HG03103 (cell line): ENCODE measurements at regions not wholly inside any gene's neighbourhood (a gene's known extent, or its start where the extent isn't known, plus 50 kb on each side); places are given as distances from the start of the nearest gene placed in this dataset.
A peak's percentile ranks its signal among the peaks of the same experiment; 100 is the strongest.
"Not testable (repeated sequence)": the region's sequence is repeated elsewhere in the genome, so short reads cannot be mapped to it uniquely, and the experiment has no call there.

Experiments used
- ATAC-seq: cut with Tn5 transposase; IDR thresholded peaks from one replicate; pipeline ENCODE4 v1.9.1; 2021; ENCODE audit warnings: low read depth; ENCODE audit not compliant: unreplicated experiment

DNA sequence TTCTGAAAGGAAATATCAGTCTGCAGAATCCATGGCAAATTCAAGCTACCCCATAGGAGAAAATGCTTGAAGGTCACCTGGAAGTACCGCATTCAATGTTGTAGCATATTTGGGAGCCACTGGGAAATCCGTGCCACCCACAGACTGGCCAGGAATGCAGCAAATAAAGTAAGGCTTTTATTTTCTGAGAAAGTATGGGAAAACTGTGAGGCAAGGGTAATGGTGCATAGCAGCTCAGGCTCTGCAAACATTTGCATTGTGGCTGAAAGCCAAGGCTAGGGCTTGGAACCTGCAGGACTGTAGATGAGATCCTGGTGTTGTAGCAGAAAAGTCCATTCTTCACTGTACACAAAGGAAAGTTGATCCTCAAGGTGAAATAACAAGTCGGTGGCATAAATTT lies 450.9 kb upstream of the NR3C2 start:
- no peak for ATAC-seq

DNA sequence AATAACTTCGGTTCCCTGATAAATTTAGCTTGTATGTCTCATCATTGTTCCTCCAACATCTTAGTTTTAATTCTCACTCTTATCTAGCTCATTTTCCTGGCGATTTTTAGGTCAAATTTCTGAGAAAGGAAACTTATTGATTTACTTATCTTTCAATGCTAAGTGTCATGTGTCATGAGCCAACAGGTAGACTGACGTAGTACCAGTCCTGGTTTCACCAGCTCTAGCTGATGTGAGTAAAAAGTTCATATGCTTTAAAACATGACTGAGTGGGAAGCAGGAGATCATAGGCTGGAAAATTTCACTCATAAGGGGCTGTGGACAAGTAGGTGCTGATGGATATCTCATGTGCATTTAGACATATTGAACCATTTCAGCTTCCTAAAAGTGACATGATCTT lies 441.7 kb upstream of the NR3C2 start:
- no peak for ATAC-seq

DNA sequence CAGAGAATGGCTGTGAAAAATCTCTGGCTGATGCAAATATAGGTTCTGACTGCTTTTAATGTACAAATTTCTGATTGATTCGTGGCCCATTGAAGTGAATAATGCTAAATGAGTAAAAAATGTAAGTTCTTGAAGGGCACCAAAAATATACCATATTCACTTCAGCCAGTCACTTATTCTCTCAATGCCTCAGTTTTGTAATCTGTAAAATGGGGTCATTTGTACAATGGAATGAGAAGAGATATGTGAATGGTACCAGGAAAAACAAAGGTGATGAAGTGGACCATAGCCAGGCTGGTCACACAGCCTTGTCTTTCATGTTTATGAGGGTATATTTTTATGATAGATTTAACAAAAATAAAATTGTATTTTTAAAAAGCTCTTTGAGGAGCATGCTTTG lies 441.2 kb upstream of the NR3C2 start:
- ATAC-seq: no peak

DNA sequence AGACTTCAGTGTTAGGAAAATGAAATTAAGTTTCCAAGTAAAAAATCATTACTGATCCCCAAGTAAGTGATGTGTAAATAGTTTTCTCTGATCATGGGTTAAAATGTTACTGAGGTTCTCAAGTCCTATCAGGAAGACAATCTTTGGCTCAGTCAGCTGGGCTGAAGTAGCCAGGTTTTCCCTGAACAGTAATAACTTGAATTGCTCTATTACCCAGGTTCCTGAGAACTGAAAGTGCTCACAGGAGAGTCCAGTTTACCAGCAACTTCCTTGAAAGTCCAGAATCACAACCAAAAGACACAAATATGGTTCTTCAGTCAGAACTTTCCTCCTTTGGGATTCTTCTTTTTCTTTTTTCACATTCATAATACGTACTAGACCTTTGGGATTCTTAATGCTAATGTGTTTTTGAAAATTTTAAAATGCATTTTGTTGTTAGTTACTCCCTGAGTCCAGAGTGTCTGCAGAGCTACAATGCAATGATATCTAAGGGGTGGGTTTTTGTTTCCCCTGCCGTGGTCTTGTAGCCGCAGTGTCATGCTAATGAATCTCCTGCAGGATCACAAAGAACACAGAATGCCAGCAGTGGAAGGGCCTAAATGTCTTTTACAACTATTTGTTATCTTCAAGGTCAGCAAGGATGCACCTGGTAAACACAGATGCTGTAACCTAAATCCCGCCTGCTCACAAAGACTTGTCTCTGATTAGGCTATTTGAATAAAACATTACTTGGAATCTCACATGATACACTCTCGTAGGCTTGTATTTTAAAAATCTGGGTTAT lies 439.8 kb upstream of the NR3C2 start:
- no peak for ATAC-seq

DNA sequence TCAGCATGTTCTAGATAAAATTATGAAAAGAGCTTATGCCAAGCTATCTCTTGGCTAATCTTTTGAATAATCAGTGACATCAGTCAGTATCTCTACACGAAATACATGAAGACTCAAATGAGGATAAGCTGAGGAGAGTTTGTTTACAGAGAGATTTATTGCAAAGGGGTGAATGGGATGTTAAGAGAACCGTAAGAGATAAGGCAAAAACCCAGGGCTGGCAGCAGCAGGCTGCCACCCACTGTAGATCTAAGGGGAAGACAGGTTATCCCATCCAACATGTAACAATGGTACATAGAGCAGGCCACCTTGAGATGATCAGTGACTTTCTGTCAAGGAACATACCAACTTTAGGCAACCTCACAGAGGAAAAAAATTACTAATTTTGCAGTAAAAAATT lies 432.1 kb upstream of the NR3C2 start:
- ATAC-seq: no peak

DNA sequence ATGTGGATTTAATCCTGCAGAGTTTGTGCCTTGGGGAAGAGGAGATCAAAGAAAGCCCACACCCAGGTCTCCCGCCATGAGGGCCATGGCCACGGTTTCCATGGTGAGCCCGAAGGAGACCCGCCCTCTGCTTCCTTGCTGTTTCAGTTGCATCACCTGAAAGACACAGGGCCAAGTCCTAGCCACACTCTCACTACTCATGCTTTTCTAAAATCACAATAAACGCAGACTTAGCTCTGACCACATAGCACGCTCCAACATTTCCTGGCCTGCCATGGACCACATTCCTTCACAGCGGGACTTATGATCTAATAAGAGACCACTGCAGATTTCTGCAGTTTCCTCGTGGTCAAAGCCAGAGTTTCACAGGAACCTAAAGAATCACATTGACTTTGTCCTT lies 426.0 kb upstream of the NR3C2 start:
- ATAC-seq: no peak

DNA sequence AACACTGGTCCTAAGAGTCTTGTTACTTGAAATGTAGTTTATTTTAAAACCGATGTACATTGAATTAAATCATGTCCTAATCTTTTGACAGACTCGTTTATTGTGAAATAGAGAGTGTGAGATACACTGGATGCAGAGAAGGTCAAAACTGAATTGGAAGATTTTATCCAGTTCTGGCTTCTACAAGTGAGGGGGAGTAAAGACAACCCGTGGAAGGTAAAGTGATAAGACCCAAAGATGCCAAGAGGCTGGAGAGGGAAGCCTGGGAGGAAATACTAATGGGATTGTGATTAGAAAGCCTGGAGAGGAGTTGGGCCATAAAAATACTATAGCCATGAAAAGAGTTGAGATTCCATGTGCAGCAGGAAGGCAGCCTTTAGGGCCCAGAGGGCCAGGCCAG lies 424.5 kb upstream of the NR3C2 start:
- ATAC-seq: no peak

DNA sequence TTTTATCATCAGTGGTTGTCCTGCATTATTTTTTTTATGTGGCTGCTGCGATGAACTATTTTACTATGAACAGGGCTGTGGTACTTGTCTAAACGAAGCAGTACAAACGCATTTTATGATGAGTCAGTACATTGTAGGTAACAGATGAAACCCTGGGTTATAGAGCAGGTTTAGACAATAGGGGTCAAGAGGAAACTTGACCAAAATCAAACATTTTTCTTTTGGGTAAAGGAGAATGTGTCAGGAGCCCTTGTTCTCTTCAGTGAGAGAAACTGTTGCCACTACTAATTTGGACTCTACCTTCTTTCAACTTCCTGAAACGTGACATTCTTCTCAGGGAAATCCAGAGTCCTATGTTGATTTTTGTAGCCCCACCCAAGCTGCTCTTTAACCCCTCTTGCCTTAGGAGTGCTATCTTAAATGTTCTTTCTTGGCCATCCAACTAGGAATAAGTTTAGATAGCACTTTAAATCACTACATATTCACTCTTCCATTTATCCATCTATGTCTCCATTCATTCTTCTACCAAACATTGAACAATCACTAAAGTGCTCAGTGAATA lies 415.8 kb upstream of the NR3C2 start:
- no peak for ATAC-seq

DNA sequence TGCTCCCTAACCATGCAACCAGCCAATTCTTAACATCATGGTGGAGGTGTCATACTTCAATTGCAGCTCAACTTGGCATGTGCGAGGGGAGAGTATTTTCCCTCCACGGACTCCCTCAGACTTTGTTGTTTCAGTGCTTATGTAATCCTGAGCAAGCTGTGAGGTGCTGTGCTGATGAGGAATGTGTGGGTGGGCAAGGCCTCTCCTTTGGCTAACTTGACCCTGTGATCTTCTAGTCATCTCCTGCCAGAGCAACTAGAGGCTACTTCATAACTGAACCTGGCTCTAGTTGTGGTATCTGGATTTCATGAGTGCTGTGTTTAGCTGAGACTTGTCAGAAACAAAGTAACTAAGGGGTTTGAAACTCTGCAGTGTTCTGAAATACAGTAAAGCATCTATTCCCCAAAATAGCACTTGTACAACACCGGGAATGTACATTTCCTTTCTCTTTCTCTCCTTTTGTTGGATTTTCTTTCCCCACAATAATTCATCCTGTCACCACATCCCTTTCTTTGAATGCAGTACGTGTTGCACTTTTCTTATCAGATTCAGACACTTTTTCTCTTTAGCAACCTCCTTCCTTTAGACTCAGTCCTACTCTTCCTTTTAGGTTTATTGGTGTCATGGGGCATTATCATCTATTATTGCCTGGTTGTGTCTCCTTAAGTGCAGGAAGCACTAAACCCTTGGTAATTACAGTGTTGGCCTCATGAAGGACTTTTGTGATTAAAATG lies 415.2 kb upstream of the NR3C2 start:
- ATAC-seq: no peak

DNA sequence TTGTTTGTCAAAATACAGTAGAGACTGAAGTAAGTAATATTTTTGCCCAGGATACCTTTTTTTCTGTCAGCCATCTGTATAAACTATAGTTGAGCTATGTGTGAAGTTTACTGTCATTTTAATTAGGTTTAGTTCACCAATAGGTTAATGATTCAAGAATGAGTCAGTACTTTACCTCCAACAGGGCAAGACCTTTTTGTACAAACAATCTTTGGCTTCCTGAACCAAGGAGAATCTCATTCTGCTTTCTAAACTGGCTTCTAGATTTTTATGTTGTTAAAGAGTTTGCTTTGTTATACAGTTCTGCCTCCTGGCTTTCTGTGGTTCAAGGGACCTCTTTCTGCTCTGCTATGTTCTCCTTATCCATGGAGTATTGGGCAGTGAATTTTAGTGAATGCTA lies 412.0 kb upstream of the NR3C2 start:
- ATAC-seq: no peak

DNA sequence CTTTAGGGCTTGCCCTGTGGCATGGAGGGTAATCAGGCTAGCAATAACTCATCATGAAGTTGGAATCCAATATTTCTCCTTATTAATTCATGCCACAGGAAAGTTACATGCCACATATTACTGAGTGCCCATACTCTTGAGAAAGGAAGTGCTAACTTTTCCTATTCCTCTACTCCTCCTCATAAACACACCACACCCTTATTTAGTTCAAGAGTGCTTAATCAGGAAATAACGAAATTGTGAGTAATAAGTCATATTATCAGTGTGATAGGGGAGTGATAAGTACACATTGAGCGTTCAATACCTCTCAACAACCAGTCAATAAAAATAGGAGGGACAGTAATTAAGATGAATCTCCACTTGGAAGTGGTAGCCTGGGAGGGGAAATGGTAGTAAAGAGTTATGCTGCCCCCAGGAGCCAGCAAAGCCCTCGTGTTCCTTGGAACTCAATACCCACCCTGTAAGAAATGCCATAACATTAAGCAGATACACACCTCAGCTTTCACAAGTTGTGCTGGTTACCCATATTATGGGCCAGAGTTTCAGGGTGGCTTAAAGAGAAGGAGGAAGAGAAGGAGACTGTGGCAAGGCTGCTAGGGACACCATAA lies 410.0 kb upstream of the NR3C2 start:
- ATAC-seq: no peak

DNA sequence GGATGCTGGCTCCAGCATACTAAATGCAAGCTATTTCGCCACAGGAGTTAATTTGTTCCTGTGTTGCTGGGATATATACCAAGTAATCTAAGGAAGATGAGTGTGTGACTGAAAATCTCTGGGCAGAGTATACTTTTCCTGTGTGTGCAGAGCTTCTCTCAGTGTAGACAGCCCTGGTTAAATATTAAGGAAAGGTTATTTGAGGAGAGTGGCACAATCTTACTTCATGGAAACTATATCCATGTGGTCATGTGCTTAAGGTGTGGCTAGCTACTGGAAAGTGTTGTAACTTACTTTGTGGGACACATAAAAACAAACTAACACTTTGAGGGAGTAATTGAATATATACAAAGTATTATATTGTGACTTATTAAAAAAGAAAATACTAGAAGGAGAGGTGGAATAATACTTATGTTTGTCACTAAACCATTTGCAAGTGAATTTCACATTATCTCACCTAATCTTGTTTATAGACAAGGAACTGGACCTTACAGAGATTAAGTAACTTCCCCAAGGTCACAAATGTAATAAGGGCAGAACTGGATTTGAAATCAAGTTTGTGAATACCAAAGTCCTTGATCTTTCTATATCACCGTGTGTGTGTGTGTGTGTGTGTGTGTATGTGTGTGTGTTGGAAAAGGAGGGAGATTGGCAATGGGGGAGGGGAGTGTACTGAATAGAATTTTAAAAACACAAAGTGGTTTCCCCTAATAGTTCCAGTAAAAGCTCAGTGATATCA lies 408.2 kb upstream of the NR3C2 start:
- ATAC-seq: no peak

DNA sequence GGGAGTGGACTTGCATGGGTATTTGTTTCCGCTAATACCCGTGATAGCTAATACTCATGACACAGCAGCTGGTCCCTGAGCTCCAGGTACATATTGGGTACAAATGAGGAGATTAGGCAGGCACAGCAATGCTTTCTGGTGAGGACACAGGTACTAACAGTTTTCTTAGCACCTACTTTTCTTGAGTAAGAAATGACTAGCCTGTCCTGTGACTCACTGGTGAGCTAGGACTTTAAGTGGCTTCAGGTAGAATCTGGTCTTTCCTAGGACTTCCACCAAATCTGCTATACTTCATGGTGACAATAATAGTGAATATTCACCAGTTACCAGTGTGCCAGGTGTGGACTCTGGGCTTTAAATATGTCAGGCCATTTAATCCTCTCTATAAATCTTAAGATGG lies 407.4 kb upstream of the NR3C2 start:
- no peak for ATAC-seq

DNA sequence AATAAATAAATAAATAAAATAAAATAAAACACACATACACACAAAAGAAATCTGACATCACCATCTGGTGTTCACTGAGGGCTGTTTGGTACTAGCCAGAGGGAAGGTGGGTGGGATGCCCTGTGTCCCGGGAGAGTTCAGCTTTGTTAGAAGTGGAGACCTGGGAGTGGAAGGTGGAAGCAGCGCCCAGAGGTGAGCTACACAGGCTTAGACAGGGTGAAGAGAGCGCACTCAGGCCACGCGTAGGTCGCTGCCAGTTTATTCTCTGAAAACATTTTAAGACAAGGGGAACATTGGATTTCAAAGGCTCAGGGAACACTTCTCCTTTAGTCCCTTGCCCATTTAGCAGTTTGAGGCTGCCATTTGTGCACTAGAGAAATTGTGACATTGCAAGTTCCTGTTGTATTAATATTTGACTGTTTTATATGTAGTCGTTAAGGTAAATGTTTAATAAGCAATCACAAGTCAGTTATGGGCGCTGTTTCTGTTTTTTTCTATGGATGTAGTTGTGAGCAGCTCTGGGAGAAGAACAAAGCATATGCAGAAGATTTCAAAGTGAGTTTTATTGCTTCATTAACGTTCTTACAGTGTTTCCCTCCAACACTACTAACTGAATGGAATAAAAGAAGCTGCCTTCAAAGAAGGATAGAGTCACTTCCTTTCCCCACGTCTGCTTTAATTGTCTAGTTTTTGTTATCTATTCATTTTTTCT lies 405.5 kb upstream of the NR3C2 start:
- no peak for ATAC-seq

DNA sequence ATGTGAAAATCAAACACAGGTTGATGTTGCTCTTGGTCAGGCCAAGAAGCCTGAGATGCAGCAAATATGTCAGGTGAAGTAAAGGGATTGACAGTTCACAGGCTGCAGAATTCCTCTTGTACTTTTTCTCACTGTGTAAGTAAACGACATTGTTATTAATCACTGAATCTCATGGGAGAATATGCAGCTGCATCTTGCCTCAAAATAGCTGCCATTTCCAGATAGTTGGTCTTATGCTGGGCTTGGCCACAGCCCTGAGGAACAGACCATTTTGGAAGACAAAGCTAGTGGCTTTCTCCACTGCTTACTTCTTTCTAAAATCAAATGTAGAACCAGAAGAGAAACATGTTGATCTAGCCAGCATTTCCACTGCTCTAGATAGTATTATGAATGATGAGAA lies 403.4 kb upstream of the NR3C2 start:
- ATAC-seq: no peak

DNA sequence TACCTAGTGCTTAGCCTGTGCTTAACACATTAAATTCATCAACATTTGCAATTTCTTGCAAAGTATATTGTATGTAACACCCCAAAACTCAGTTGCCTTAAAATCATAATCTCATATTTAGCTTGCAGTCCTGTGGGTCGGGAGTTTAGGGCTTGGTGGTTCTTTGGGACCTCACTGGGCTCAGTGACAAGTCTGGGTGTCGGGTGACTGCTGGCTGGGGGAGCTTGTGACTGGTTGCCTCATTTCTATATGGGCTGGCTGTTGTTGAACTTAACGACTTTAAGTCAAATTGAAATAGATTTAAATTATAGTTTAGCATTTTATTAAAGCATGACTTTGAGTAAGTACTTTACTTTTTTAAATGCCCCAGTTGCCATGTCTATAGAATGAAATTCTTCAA lies 401.4 kb upstream of the NR3C2 start:
- ATAC-seq: no peak

DNA sequence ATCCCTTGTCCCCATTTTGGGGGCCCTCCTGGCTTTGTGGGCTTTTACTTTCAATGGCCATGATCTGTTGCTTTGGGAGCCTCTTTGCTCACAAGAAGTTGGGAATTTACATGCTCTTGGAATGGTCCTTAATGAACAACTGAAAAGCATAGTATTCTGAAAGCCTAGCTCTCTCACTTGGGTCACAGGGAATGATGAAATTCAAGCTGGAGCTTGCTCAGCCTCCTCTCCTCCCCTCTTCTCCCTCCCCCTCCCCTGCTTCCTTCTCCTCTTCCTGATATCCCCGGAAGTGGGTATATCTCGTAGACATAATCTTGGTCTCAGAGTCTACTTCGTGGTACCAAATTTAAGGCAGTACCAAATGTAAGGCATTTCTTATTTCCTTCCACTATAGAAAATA lies 400.6 kb upstream of the NR3C2 start:
- no peak for ATAC-seq

DNA sequence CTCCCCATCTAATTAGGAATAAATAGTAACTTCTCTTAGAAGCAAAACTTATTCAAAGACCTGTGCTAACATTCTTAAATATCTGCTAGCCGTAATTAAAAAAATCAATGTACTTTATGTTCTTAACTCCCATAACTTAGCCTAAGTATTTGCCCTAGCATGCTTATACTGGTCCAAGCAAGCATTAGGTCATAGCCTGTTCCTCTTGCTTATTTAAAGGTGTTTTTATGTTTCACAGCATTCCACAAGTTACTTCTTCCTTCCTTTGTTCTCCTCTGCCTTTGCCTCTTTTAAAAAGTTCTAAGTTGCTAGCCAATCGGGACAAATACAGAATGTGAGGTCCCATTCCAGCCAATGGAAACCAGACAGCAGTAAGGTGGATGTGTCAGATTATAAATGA lies 395.4 kb upstream of the NR3C2 start:
- ATAC-seq: not testable (repeated sequence)

DNA sequence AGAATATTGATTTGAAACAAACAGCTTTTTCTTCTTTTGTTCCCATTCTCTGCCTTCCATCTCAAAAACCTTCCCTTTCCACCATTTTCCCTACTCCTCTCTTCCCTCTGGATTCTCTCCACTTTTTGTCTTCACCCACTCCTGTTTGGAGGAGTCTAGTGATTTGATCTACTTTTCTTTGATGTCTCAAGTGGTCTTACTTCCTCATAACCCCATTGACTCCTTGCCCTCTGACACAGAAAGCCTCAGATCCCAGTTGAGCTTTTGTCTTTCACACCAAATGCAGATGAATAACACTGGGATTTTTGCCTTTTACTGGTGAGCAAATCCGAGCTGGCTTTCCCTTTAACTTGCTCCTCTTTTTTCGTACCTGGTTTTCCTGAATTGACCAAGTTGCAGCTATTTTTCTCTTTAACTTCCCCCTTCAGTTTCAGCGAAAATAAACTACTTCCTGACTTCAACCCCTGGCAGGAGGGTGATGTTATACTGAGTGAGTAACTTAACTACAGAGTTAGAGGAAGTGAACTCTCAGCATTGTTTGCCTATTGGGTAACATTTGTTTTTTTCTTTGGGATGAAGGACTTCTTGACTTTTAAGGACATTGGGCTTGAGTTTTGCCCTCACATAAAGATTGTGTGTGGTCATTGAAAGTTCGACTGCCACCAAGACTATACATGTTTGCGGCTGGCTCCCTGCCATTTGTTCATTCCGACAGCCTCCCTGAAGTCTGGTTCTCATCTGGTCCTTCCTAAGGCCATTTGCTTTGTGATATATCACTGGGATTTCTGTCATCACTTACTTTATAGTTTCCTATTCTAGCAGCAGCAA lies 392.8 kb upstream of the NR3C2 start:
- peak; percentile 76 for ATAC-seq
